ENCODE measurements at regions not wholly inside any gene's neighbourhood (a gene's known extent, or its start where the extent isn't known, plus 50 kb on each side); places are given as distances from the start of the nearest gene placed in this dataset.

DNA sequence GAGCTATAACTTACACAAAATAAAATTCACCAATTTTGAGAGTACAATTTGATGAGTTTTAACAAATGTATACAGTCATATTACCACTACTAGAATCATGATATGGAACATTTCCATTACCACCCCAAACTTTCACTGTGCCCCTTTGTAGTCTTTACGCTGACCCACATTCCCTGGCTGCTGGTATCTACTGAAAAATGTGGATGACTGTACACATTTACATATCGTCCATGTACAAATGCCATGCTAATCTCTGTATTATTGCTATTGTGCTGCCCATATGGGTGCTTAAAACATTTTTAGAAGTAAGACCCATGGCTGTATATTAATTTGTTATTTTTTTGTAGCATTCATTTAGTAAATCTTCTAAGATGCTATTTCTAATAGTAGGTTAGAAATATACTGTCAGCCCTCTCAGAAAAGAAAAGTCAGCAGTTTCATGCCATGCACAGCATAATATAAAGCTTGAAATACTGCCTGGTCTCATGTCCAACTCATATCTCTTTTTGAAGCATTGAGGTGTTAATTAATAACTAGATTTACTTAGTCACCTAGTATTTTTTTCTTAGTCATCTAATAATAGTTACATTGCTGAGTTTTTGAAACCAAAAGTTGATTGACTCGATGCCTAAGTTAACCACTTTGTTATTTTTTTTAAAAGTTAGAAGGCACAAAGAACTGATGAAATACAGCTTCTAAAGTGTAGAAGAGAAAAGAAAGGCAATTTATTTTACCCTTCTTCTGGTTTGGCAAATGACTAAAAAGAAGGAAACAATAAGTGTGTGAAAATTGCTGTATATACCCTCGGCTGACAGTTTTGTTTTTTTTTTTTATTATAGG is 188.3 kb upstream of the MEF2C start:
- H3K4me3 ChIP-seq (replicated peaks; ENCODE audit: low read depth, low read length): no peak overlapping the region
- DNase-seq (ENCODE audit: low read depth): no peak
- TF ChIP-seq, protein P1, sequence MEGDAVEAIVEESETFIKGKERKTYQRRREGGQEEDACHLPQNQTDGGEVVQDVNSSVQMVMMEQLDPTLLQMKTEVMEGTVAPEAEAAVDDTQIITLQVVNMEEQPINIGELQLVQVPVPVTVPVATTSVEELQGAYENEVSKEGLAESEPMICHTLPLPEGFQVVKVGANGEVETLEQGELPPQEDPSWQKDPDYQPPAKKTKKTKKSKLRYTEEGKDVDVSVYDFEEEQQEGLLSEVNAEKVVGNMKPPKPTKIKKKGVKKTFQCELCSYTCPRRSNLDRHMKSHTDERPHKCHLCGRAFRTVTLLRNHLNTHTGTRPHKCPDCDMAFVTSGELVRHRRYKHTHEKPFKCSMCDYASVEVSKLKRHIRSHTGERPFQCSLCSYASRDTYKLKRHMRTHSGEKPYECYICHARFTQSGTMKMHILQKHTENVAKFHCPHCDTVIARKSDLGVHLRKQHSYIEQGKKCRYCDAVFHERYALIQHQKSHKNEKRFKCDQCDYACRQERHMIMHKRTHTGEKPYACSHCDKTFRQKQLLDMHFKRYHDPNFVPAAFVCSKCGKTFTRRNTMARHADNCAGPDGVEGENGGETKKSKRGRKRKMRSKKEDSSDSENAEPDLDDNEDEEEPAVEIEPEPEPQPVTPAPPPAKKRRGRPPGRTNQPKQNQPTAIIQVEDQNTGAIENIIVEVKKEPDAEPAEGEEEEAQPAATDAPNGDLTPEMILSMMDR (IDR thresholded peaks at IDR 0.05; ENCODE audit: low read length, missing control alignments): no peak

DNA sequence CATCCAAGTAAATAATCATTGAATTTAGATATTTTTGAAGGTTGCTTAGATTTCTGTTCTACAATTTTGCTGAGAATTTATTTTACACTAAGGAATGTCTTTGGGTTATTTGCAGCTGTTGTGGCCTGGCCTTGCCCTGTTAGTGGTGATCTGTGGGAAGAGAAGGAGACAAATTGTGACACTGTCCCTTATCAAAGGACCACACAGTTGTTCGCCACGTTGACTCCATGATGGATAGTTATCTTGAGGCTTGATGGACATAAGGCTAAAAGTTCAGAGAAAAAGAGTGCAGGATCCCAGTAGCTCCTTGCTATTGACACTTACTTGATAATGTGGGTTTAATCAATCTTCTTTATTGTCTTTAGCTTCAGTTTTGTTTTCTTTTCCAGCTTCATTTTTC is 186.6 kb upstream of the MEF2C start:
- H3K4me3 ChIP-seq (replicated peaks; ENCODE audit: low read depth, low read length): no peak overlapping the region
- no peak for DNase-seq (ENCODE audit: low read depth)
- TF ChIP-seq, protein P1 (IDR thresholded peaks at IDR 0.05; ENCODE audit: low read length, missing control alignments): no peak

DNA sequence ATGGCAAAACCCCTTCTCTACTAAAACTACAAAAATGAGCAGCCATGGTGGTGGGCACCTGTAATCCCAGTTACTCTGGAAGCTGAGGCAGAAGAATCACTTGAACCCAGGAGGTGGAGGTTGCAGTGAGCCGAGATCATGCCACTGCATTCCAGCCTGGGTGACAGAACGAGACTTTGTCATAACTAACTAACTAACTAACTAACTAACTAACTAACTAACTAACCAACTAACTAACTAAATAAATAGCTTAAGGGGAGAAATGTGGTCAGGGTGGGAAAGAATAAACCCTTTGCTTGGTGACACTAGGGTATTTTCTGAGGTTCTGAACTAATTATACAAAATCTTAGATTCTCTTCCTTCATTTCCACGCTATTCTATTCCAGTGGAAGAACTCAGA is 184.4 kb upstream of the MEF2C start:
- no peak overlapping the region for H3K4me3 ChIP-seq (replicated peaks; ENCODE audit: low read depth, low read length)
- TF ChIP-seq, protein P1 (IDR thresholded peaks at IDR 0.05; ENCODE audit: low read length, missing control alignments): no peak
- DNase-seq (ENCODE audit: low read depth): no peak

DNA sequence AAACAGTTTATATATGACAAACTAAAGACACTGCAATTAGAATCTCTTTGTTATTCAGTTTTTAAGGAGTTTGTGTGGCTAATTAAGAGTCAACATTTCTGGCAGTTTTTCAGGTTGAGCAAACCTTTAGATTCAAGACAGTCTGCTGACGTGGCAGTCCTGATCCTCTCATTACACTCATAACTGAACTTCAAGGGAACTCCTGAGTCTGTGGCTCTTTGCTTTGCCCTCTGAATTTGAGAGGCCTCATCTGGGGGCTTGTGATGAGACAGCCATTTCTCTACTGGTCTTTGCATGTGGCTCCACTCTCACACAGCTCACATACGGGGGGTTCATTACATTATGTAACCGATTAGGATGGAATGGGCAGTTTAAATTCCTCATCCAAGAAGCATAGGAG is 182.9 kb upstream of the MEF2C start:
- H3K4me3 ChIP-seq (replicated peaks; ENCODE audit: low read depth, low read length): no peak overlapping the region
- TF ChIP-seq, protein P1 (IDR thresholded peaks at IDR 0.05; ENCODE audit: low read length, missing control alignments): no peak
- no peak for DNase-seq (ENCODE audit: low read depth)

DNA sequence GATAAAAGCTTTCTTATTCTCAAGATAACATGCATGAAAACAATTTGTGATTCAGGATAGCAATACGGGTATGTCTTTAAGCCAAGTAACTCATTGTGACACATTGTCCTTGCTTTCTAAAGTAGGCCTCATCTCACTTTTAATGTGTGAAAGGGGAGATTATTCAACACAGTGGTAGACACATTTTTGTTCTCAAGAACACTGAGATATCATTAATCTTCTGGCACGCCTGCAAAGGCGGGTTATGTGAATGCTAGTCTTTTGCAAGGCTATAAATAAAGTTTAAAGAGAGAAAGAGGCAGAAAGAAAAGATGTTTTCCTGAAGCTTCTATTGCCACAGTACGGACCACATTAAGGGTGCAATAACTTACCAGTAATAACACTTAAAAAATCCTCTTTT is 181.8 kb upstream of the MEF2C start:
- no peak overlapping the region for H3K4me3 ChIP-seq (replicated peaks; ENCODE audit: low read depth, low read length)
- DNase-seq (ENCODE audit: low read depth): no peak
- TF ChIP-seq, protein P1 (IDR thresholded peaks at IDR 0.05; ENCODE audit: low read length, missing control alignments): no peak

DNA sequence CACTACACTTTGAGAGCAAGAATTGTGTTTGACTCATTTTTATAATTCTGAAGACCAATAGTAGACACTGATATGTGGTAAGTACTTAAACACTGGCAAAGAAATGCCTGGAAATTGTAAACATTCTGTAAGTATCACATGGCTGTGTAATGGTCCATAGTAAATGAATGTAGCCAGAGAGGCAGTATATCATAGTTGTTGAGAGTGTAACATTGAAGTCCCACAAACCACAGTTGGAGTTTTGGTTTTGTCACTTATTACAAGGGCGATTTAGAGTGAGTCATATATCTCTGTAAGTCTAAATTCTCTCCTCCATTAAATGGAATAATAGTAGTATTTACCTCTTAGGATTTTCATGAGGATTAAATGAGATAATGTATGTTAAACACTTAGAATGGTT is 181.1 kb upstream of the MEF2C start:
- no peak for DNase-seq (ENCODE audit: low read depth)
- no peak overlapping the region for H3K4me3 ChIP-seq (replicated peaks; ENCODE audit: low read depth, low read length)
- TF ChIP-seq, protein P1 (IDR thresholded peaks at IDR 0.05; ENCODE audit: low read length, missing control alignments): no peak

DNA sequence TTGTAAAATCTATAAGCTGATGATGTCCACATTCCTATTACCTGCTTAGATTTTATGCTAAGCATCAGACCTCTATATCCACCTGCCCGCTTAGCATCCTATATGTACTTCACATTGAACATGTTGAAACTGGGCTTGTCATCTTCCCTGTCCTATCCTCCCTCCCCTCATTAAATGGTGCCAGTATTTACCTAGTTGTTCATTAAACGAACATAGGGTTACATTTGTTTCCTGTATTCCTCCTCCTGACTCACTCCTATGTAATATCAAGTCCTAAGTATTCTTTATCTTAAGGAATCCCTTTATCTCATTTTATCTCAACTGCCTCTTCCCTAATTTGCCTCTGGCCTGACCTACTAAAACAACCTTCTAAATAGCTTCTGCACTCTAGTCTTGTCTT is 177.8 kb upstream of the MEF2C start:
- no peak for DNase-seq (ENCODE audit: low read depth)
- TF ChIP-seq, protein P1 (IDR thresholded peaks at IDR 0.05; ENCODE audit: low read length, missing control alignments): no peak
- H3K4me3 ChIP-seq (replicated peaks; ENCODE audit: low read depth, low read length): no peak overlapping the region

Data from fibroblast of pulmonary artery (primary cell).